ENCODE measurements at regions not wholly inside any gene's neighbourhood (a gene's known extent, or its start where the extent isn't known, plus 50 kb on each side); places are given as distances from the start of the nearest gene placed in this dataset.

DNA sequence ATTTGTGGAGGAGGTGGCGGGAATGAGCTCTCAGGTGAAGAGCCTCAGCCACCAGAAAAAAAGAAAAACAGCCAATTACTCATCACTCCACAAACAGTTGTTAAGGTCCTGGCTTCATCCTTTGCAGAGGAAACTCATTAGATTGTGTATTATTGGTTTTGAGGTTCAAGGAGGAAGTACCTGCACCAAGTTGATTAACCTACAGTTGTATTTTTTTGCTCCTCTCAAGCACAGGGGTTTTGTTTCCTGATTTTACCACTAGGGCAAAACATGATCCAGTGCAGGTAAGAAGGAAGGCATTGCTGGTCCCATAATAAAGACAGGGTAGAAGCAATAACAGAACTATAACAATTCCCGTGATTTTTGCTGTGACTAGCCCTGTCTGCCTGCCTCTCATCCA is 84.0 kb upstream of the QRFPR start:
- TF ChIP-seq, protein P1, sequence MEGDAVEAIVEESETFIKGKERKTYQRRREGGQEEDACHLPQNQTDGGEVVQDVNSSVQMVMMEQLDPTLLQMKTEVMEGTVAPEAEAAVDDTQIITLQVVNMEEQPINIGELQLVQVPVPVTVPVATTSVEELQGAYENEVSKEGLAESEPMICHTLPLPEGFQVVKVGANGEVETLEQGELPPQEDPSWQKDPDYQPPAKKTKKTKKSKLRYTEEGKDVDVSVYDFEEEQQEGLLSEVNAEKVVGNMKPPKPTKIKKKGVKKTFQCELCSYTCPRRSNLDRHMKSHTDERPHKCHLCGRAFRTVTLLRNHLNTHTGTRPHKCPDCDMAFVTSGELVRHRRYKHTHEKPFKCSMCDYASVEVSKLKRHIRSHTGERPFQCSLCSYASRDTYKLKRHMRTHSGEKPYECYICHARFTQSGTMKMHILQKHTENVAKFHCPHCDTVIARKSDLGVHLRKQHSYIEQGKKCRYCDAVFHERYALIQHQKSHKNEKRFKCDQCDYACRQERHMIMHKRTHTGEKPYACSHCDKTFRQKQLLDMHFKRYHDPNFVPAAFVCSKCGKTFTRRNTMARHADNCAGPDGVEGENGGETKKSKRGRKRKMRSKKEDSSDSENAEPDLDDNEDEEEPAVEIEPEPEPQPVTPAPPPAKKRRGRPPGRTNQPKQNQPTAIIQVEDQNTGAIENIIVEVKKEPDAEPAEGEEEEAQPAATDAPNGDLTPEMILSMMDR (IDR thresholded peaks at IDR 0.05), result peak; percentile 18
- no peak for TF ChIP-seq EZH2 (IDR thresholded peaks at IDR 0.05)
